NCI-H446 (cell line): ENCODE measurements at regions not wholly inside any gene's neighbourhood (a gene's known extent, or its start where the extent isn't known, plus 50 kb on each side); places are given as distances from the start of the nearest gene placed in this dataset.
"Not testable (repeated sequence)": the region's sequence is repeated elsewhere in the genome, so short reads cannot be mapped to it uniquely, and the experiment has no call there.

Experiments
- DNase-seq, 2 experiments: peaks; one replicate each; lab custom pipeline; 2025; lab: John Stamatoyannopoulos, UW

DNA sequence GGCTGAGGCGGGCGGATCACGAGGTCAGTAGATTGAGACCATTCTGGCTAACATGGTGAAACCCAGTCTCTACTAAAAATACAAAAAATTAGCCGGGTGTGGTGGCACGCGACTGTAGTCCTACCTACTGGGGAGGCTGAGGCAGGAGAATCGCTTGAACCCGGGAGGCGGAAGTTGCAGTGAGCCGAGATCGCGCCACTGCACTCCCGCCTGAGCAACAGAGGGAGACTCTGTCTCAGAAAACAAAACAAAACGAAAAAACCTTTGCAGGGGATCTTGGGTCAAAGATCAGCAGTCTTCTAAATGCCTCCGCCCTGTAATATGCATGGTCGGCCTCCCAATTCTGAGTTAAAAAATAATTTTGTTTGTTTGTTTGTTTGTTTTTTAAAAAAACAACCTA, 340.9 kb upstream of the PRKCQ start:
- not testable (repeated sequence) for DNase-seq

DNA sequence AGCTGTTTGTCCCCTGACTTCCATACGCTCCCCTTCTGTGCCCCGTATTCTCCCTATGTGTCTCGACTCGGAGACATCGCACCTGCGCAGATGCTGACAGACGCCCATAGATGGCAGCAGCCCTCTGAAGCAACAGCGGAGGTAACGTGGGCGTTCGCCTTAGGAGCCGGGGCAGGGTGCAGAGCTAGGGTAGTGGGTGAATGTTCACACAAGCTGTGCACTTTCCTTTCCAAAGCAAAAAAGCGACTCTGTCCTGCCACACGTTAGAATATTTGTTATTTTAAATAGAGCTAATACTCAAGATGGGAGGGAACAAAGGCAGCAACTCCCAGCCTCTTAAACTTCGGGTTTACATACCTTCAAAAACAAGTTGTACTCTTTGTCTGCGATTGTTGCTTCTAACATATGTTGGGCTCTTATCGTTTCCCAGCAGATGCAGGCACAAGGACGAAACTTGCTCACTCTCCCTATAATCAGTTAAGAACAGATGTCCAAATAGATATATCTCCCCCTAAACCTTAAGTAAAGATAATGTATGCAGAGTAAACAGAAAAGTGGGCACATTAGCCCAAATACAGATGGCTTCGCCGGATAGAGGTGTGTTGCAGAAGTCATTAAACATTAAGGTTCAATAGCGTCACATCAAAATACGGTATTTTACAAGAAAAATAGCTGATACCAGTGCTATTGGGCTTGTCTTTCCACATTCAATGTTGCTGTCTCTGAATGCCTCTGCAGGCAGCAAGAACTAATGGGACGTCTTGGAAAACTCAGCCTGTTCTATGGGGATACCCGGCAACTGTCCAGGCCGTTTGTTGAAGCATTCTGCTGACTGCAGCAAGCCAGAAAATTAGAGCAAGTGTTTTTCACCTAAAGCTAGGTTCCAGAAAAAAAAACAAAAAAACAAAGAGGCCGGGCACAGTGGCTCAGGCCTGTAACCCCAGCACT, 340.3 kb upstream of the PRKCQ start:
- DNase-seq = no peak

DNA sequence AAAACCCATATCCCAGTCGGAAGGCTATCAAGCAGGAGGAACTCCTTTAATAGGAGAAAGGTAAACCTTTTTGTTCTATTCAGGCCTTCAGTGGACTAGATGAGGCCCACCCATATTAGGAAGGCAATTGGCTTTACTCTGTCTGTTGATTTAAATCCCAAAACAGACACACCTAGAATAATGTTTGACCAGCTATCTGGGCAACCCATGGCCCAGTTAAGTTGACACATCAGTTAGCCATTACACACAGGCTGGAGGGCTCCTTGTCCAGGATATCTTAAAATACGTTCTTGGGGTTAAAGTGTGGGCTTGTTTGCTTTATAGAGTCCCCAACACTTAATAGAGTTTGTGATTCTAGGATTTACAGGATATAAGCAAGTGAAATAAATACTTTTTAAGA, 339.0 kb upstream of the PRKCQ start:
- no peak for DNase-seq

DNA sequence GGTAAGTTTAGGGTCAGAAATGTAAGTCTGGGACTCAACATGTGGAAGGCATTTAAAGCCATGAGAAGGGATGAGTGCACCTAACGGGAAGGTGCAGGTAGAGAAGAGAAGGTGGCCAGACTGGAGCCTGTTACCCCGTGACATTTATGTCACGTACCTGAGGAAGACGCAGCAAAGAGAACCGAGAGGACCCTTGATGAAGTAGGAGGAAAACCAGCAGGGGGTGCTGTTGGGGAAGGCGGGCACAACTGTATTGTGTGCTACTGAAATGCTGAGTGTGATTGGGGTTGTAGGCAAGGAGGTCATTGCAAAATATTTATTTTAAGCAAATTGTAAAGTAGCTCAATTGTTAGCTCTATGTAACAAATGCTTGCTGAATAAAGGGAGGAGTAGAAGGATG, 338.2 kb upstream of the PRKCQ start:
- no peak for DNase-seq

GRCh38 chr10:6917125-6917524, 337.0 kb upstream of the PRKCQ start:
- DNase-seq = no peak

- DNase-seq = no peak
These were observed 336.5 kb upstream of the PRKCQ start for GRCh38 chr10:6916601-6917000.

GRCh38 chr10:6915307-6915706, 335.2 kb upstream of the PRKCQ start:
- no peak for DNase-seq

- no peak for DNase-seq
These were observed 332.9 kb upstream of the PRKCQ start for GRCh38 chr10:6912929-6913328.

- DNase-seq = no peak
These were observed 332.3 kb upstream of the PRKCQ start for GRCh38 chr10:6912424-6912823.

DNA sequence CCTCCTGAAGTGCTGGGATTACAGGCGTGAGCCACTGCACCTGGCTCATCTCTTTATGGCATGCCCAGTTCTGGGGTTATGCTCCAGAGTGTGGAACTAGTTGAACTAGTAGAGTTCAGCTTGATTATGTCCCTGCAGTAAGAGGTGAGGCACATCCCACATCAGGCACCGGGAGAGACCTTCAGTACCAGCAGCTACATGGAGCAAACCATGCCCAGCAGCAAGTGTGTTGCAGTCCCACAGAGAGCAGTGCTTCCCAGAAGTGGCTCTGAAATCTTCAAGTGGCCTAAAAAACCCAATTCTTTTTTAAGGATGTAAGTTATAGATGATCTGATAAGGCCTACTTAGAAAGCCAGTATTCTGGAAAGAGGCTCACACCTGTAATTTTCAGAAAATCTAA, 331.9 kb upstream of the PRKCQ start:
- DNase-seq = no peak

DNA sequence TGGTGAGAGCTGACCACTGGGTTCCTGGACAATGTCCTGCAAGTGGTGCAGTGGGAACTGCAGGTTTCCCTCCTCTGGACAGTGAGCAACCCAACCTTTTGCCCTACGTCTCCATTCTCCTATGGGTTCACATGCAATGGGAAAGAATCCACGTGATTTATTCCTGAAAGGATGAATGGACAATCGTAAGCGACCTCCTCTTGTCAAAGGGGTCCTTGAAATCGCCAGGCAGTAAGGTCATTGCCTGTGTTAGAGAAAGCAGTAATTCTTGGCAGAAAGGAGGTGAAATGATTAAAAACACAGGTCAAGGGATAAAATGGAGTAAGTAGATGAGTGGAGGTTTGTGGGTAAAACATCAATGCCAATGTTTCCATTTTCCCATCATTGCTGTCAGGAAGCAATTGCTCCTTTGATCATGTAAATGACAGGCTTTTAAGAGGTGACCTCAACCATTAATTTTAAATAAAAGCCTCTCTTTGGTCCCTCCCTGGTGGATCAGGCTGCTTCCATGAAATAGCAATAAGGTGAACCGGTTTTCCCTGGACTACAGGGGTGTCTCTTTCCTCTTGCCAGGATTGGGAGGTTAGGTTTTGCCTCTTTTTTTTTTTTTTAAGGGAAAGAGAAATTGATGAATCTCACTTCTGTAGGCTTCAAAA, 330.0 kb upstream of the PRKCQ start:
- DNase-seq = no peak

DNA sequence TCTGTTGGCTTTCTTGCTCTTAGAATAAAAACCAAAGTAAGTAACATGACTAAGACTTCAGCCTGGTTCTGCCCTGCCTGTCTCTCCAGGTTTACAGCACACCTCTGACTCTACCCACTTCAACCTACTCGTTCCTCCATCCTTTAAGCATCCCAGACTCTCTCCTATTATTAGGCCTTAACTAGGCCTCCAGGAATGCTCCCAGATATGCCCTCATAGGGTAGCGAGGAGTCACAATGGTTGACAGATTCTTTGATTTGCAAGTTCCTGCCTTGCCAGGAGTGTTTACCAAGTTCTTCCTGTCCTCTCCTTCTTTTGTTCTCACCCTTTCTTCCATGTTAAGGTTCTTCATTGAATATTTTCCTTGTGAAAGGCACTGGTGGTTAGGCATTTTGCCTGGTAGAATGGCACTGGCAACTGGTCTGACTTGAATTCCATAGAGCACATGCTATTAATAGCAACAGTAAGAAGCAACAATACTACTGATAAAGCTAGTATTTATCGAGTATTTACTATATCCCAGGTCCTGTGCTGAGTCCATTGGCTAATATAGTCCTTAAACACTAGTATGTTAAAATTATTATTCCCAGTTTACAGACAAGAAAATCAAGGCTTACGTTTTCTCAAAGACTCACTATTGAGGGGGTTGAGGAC, 327.9 kb upstream of the PRKCQ start:
- no peak for DNase-seq

GRCh38 chr10:6894405-6894804, 314.3 kb upstream of the PRKCQ start:
- no peak for DNase-seq

GRCh38 chr10:6892864-6893263, 312.8 kb upstream of the PRKCQ start:
- no peak for DNase-seq

GRCh38 chr10:6891924-6892323, 311.8 kb upstream of the PRKCQ start:
- DNase-seq = no peak

DNA sequence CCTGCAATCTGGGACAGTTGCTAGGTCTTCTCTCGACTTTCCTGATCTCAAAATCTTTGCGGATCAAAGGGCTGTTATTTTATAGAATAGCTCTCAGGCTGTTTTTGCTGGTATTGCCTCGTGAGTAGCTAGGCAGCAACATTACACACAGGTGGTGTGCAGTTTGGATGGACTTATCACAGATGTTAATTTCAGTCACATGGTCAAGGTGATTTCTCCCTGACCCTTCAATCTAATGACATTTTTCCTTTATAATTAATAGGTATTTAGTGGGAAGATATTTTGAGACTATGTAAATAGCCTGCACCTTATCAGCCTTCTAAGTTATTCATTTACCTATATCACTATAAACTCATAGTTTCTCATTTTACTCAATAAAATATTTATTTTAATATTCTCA, 309.6 kb upstream of the PRKCQ start:
- DNase-seq = no peak

- DNase-seq = no peak
These were observed 308.4 kb upstream of the PRKCQ start for GRCh38 chr10:6888434-6888833.

GRCh38 chr10:6885284-6885683, 305.2 kb upstream of the PRKCQ start:
- DNase-seq = no peak

DNA sequence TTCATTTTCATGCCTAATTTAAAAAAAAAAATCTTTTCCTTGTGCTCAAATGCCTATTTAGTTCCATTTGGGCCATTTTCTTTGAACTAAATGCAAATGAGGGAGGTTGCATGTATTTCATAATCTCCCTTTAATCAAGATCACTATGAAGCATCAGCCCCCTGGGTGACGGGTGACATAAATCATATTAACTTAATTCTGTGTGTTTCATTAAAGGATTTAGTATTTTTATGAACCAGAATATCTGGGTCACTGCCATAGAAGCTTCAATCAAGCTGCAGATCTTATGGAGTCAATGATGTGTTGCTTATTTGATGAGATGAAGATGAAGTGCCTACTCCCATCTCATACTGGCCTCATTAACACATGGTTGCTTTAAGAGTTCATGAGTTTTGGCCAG, 301.9 kb upstream of the PRKCQ start:
- DNase-seq = no peak

DNA sequence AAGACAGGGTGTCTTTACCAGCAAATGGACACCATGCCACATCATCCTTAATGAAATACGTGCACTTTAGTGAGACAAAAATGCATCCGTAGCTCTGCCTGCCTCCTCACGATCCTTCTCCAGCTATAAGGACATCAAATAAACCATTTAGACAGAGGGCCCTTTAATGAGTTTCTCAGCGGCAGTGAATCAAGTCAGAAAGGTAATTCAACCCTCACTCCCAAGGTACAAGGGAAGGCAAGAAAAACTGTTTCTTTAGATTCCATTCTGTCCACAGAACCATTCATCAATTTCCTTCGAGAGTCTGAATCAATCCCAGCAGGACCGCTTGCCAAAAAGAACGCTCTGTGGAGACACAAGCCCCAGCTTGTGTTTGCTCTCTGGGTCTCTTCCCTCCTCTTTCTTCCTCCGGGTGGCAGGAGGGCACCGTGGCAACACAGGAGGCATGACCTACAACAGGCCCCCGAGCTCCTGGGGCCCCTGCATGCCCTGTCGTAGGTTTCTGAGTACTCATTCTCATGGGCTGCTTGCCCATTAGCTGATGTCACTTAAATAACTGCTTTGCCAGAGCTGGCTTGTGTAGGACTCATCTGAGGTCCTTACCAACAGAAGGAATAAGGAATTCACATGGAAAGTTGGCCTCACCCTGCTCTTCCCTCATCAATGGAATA, 297.8 kb upstream of the PRKCQ start:
- no peak for DNase-seq

GRCh38 chr10:6877336-6877721, 297.3 kb upstream of the PRKCQ start:
- no peak for DNase-seq

DNA sequence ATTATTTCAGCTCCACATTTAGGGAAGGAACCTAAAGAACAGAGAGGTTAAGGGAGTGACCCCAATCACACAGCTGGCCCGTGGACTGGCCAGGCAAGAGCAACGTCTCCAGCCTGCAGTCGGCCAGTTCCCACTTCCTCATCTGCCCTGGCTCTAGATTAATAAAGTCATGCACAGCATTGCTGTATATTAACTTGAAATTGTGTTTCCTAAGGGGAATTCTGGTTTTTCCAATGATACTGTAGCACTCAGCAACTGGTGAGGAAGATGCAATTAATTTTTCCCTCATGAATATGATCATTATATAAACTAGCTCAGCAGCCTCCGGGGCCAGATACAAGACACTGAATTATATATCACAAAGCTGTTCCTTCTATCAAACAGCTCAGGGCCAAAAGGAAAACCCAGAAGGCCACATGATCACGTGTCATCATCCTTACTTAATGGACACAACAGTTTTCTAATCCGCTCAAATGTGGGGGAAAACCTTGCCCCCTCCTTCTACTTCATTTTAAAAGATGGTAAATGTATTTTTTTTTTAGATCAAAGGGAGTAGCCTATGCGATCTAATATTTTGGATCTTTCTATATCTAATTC, 295.3 kb upstream of the PRKCQ start:
- no peak for DNase-seq
